ENCODE measurements at regions not wholly inside any gene's neighbourhood (a gene's known extent, or its start where the extent isn't known, plus 50 kb on each side); places are given as distances from the start of the nearest gene placed in this dataset.
"Not testable (repeated sequence)": the region's sequence is repeated elsewhere in the genome, so short reads cannot be mapped to it uniquely, and the experiment has no call there.

- WGBS (ENCODE audit: insufficient coverage) = 38% methylated on average over 1 of the region's 1 CpG
These were observed 238.7 kb upstream of the POGK start for GRCh38 chr1:166600574-166600973.

GRCh38 chr1:166601650-166602278 lies 237.5 kb upstream of the POGK start:
- H3K4me1 Mint-ChIP-seq = no peaks in the 10 kb centered on the region
- H3K36me3 ChIP-seq (ENCODE audit: control insufficient read depth in 2 of 2, extremely low read depth in 1 of 2, insufficient read depth in 1 of 2, low read length in 1 of 2) = no peaks in the 10 kb centered on the region
- no peaks in the 10 kb centered on the region for H3K27me3 ChIP-seq (replicated peaks in 1 of 2; ENCODE audit: control insufficient read depth in 2 of 2, extremely low read depth in 1 of 2, insufficient read depth in 2 of 2, low read length in 1 of 2)
- H3K9me3 Mint-ChIP-seq = no peaks in the 10 kb centered on the region
- no peak overlapping the region for H3K4me3 ChIP-seq (ENCODE audit: control insufficient read depth in 1 of 2, extremely low read depth in 1 of 2, low read length in 1 of 2)
- no peak overlapping the region for H3K27ac ChIP-seq (ENCODE audit: low read length)
- no peaks in the 10 kb centered on the region for H3K4me1 ChIP-seq (ENCODE audit: control insufficient read depth in 1 of 2, extremely low read depth in 1 of 2, insufficient read depth in 2 of 2, low read length in 2 of 2)
- ATAC-seq (replicated peaks in 1 of 4) (no peak), DNase-seq (no peak)
- H3K27me3 Mint-ChIP-seq = peaks cover 3 to 5% of the 10 kb centered on the region in 2 donors
- H3K27ac Mint-ChIP-seq = no peak overlapping the region
- H3K36me3 Mint-ChIP-seq = no peaks in the 10 kb centered on the region
- 92% methylated on average over 2 of the region's 5 CpGs for WGBS (ENCODE audit: insufficient coverage)
- ChIA-PET CTCF (no interaction called here), POLR2A (no interaction called here)
- H3K9me3 ChIP-seq = no peaks in the 10 kb centered on the region
- no peak overlapping the region for H3K4me3 Mint-ChIP-seq

More at GRCh38 chr1:166600574-166600973, 238.7 kb upstream of the POGK start:
- H3K27me3 Mint-ChIP-seq = peaks cover 3 to 5% of the 10 kb centered on the region in 2 donors
- DNase-seq = no peak
- no peak for ATAC-seq (replicated peaks in 1 of 4)
- Histone ChIP-seq H3K4me3 (ENCODE audit: control insufficient read depth in 1 of 2, extremely low read depth in 1 of 2, low read length in 1 of 2) (no peak overlapping the region), H3K36me3 (ENCODE audit: control insufficient read depth in 2 of 2, extremely low read depth in 1 of 2, insufficient read depth in 1 of 2, low read length in 1 of 2) (no peaks in the 10 kb centered on the region), H3K27ac (ENCODE audit: low read length) (no peak overlapping the region), H3K27me3 (replicated peaks in 1 of 2; ENCODE audit: control insufficient read depth in 2 of 2, extremely low read depth in 1 of 2, insufficient read depth in 2 of 2, low read length in 1 of 2) (no peaks in the 10 kb centered on the region), H3K4me1 (ENCODE audit: control insufficient read depth in 1 of 2, extremely low read depth in 1 of 2, insufficient read depth in 2 of 2, low read length in 2 of 2) (no peaks in the 10 kb centered on the region), H3K9me3 (no peaks in the 10 kb centered on the region)
- ChIA-PET POLR2A (no interaction called here), CTCF (interaction anchor here (0.6 to 1.0 kb wide), 2 partner anchors 119 to 156 kb away, joined by 3 to 4 read pairs; no protein-coding TSS in a partner anchor)
- no peak overlapping the region for H3K4me3 Mint-ChIP-seq
- no peaks in the 10 kb centered on the region for H3K36me3 Mint-ChIP-seq
- no peaks in the 10 kb centered on the region for H3K4me1 Mint-ChIP-seq
- no peaks in the 10 kb centered on the region for H3K9me3 Mint-ChIP-seq
- no peak overlapping the region for H3K27ac Mint-ChIP-seq

GRCh38 chr1:166602801-166603200 lies 236.5 kb upstream of the POGK start:
- CTCF ChIA-PET; H3K4me1 Mint-ChIP-seq; ATAC-seq (replicated peaks in 1 of 4); H3K9me3 Mint-ChIP-seq; H3K4me3 ChIP-seq (ENCODE audit: control insufficient read depth in 1 of 2, extremely low read depth in 1 of 2, low read length in 1 of 2); H3K27me3 Mint-ChIP-seq; H3K27me3 ChIP-seq (replicated peaks in 1 of 2; ENCODE audit: control insufficient read depth in 2 of 2, extremely low read depth in 1 of 2, insufficient read depth in 2 of 2, low read length in 1 of 2); H3K27ac Mint-ChIP-seq; H3K36me3 Mint-ChIP-seq; H3K4me1 ChIP-seq (ENCODE audit: control insufficient read depth in 1 of 2, extremely low read depth in 1 of 2, insufficient read depth in 2 of 2, low read length in 2 of 2); DNase-seq; H3K36me3 ChIP-seq (ENCODE audit: control insufficient read depth in 2 of 2, extremely low read depth in 1 of 2, insufficient read depth in 1 of 2, low read length in 1 of 2); POLR2A ChIA-PET; H3K4me3 Mint-ChIP-seq; H3K27ac ChIP-seq (ENCODE audit: low read length); H3K9me3 ChIP-seq: not testable (repeated sequence)
- WGBS (ENCODE audit: insufficient coverage) = no CpG with 5 or more reads among the region's 3 CpGs

GRCh38 chr1:166603296-166603695 lies 236.0 kb upstream of the POGK start:
- H3K36me3 Mint-ChIP-seq = no peaks in the 10 kb centered on the region
- H3K27ac ChIP-seq (ENCODE audit: low read length) = no peak overlapping the region
- ChIA-PET CTCF (interaction anchor here in 1 of 2 donors (0.7 kb wide), 1 partner anchor 124 kb away, joined by 3 read pairs; no protein-coding TSS in a partner anchor), POLR2A (no interaction called here)
- no peaks in the 10 kb centered on the region for H3K27me3 ChIP-seq (replicated peaks in 1 of 2; ENCODE audit: control insufficient read depth in 2 of 2, extremely low read depth in 1 of 2, insufficient read depth in 2 of 2, low read length in 1 of 2)
- H3K36me3 ChIP-seq (ENCODE audit: control insufficient read depth in 2 of 2, extremely low read depth in 1 of 2, insufficient read depth in 1 of 2, low read length in 1 of 2) = no peaks in the 10 kb centered on the region
- peaks cover 3 to 5% of the 10 kb centered on the region in 2 donors for H3K27me3 Mint-ChIP-seq
- H3K4me3 ChIP-seq (ENCODE audit: control insufficient read depth in 1 of 2, extremely low read depth in 1 of 2, low read length in 1 of 2) = no peak overlapping the region
- ATAC-seq (replicated peaks in 1 of 4) (no peak), DNase-seq (no peak)
- H3K9me3 Mint-ChIP-seq = no peaks in the 10 kb centered on the region
- no peaks in the 10 kb centered on the region for H3K9me3 ChIP-seq
- 94% methylated on average over 3 of the region's 5 CpGs for WGBS (ENCODE audit: insufficient coverage)
- H3K4me1 ChIP-seq (ENCODE audit: control insufficient read depth in 1 of 2, extremely low read depth in 1 of 2, insufficient read depth in 2 of 2, low read length in 2 of 2) = no peaks in the 10 kb centered on the region
- H3K27ac Mint-ChIP-seq = no peak overlapping the region
- H3K4me1 Mint-ChIP-seq = no peaks in the 10 kb centered on the region
- no peak overlapping the region for H3K4me3 Mint-ChIP-seq

- ChIA-PET CTCF (no interaction called here), POLR2A (no interaction called here)
- 69% methylated on average over 2 of the region's 7 CpGs for WGBS (ENCODE audit: insufficient coverage)
- no peak for ATAC-seq (replicated peaks in 1 of 4)
- H3K9me3 ChIP-seq = no peaks in the 10 kb centered on the region
- no peak overlapping the region for H3K4me3 ChIP-seq (ENCODE audit: control insufficient read depth in 1 of 2, extremely low read depth in 1 of 2, low read length in 1 of 2)
- no peaks in the 10 kb centered on the region for H3K4me1 Mint-ChIP-seq
- H3K27ac ChIP-seq (ENCODE audit: low read length) = no peak overlapping the region
- no peaks in the 10 kb centered on the region for H3K36me3 Mint-ChIP-seq
- DNase-seq = no peak
- H3K9me3 Mint-ChIP-seq = no peaks in the 10 kb centered on the region
- no peaks in the 10 kb centered on the region for H3K4me1 ChIP-seq (ENCODE audit: control insufficient read depth in 1 of 2, extremely low read depth in 1 of 2, insufficient read depth in 2 of 2, low read length in 2 of 2)
- no peaks in the 10 kb centered on the region for H3K36me3 ChIP-seq (ENCODE audit: control insufficient read depth in 2 of 2, extremely low read depth in 1 of 2, insufficient read depth in 1 of 2, low read length in 1 of 2)
- H3K27ac Mint-ChIP-seq = no peak overlapping the region
- no peaks in the 10 kb centered on the region for H3K27me3 ChIP-seq (replicated peaks in 1 of 2; ENCODE audit: control insufficient read depth in 2 of 2, extremely low read depth in 1 of 2, insufficient read depth in 2 of 2, low read length in 1 of 2)
- no peak overlapping the region for H3K4me3 Mint-ChIP-seq
- H3K27me3 Mint-ChIP-seq = peaks cover 0 to 5% of the 10 kb centered on the region in 2 donors
These were observed 234.1 kb upstream of the POGK start for GRCh38 chr1:166605137-166605536.

GRCh38 chr1:166612886-166613285 lies 226.4 kb upstream of the POGK start:
- Mint-ChIP-seq H3K4me1 (no peaks in the 10 kb centered on the region), H3K4me3 (no peak overlapping the region), H3K9me3 (no peaks in the 10 kb centered on the region), H3K27ac (no peak overlapping the region), H3K36me3 (no peaks in the 10 kb centered on the region), H3K27me3 (peaks cover 0 to 2% of the 10 kb centered on the region in 2 donors)
- ATAC-seq (replicated peaks in 1 of 4) (no peak), DNase-seq (no peak)
- Histone ChIP-seq H3K4me3 (ENCODE audit: control insufficient read depth in 1 of 2, extremely low read depth in 1 of 2, low read length in 1 of 2) (no peak overlapping the region), H3K9me3 (no peaks in the 10 kb centered on the region), H3K27ac (ENCODE audit: low read length) (no peak overlapping the region), H3K36me3 (ENCODE audit: control insufficient read depth in 2 of 2, extremely low read depth in 1 of 2, insufficient read depth in 1 of 2, low read length in 1 of 2) (no peaks in the 10 kb centered on the region), H3K27me3 (replicated peaks in 1 of 2; ENCODE audit: control insufficient read depth in 2 of 2, extremely low read depth in 1 of 2, insufficient read depth in 2 of 2, low read length in 1 of 2) (peaks cover 0 to 2% of the 10 kb centered on the region in 2 experiments), H3K4me1 (ENCODE audit: control insufficient read depth in 1 of 2, extremely low read depth in 1 of 2, insufficient read depth in 2 of 2, low read length in 2 of 2) (no peaks in the 10 kb centered on the region)
- ChIA-PET POLR2A (no interaction called here), CTCF (no interaction called here)
- WGBS (ENCODE audit: insufficient coverage) = 13% methylated on average over 1 of the region's 1 CpG

GRCh38 chr1:166616206-166616605 lies 223.1 kb upstream of the POGK start:
- Histone ChIP-seq H3K9me3 (no peaks in the 10 kb centered on the region), H3K36me3 (ENCODE audit: control insufficient read depth in 2 of 2, extremely low read depth in 1 of 2, insufficient read depth in 1 of 2, low read length in 1 of 2) (no peaks in the 10 kb centered on the region), H3K27me3 (replicated peaks in 1 of 2; ENCODE audit: control insufficient read depth in 2 of 2, extremely low read depth in 1 of 2, insufficient read depth in 2 of 2, low read length in 1 of 2) (peaks cover 0 to 9% of the 10 kb centered on the region in 2 experiments), H3K27ac (ENCODE audit: low read length) (no peak overlapping the region), H3K4me1 (ENCODE audit: control insufficient read depth in 1 of 2, extremely low read depth in 1 of 2, insufficient read depth in 2 of 2, low read length in 2 of 2) (no peaks in the 10 kb centered on the region), H3K4me3 (ENCODE audit: control insufficient read depth in 1 of 2, extremely low read depth in 1 of 2, low read length in 1 of 2) (no peak overlapping the region)
- Mint-ChIP-seq H3K9me3 (no peaks in the 10 kb centered on the region), H3K27ac (no peak overlapping the region), H3K27me3 (peaks cover 14 to 16% of the 10 kb centered on the region in 2 donors), H3K36me3 (no peaks in the 10 kb centered on the region), H3K4me1 (no peaks in the 10 kb centered on the region), H3K4me3 (no peak overlapping the region)
- ChIA-PET CTCF (no interaction called here), POLR2A (no interaction called here)
- no peak for DNase-seq
- no CpG with 5 or more reads among the region's 1 CpG for WGBS (ENCODE audit: insufficient coverage)
- no peak for ATAC-seq (replicated peaks in 1 of 4)
